ENCODE measurements at regions not wholly inside any gene's neighbourhood (a gene's known extent, or its start where the extent isn't known, plus 50 kb on each side); places are given as distances from the start of the nearest gene placed in this dataset.

GRCh38 chr5:125326150-125326510 is 579.7 kb upstream of the ZNF608 start:
- no peak overlapping the region for H3K9ac ChIP-seq (ENCODE audit: insufficient read depth, low read depth, low read length)
- ATAC-seq, result no peak
- no peaks in the 10 kb centered on the region for H3K79me2 ChIP-seq (ENCODE audit: insufficient read depth, low read length)
- ChIA-PET CTCF (ENCODE audit: low intra/inter-chr PET ratio, low total read pairs) (no interaction called here), POLR2A (no interaction called here)
- no peak for FAIRE-seq
- H3K4me1 ChIP-seq (ENCODE audit: insufficient read depth, low read length), result no peaks in the 10 kb centered on the region
- H4K20me1 ChIP-seq (ENCODE audit: insufficient read depth, low read length), result no peaks in the 10 kb centered on the region
- no peak overlapping the region for H3K4me2 ChIP-seq (ENCODE audit: low read depth, low read length)
- no peak overlapping the region for H3K4me3 ChIP-seq (replicated peaks in 1 of 3; ENCODE audit: insufficient read depth in 1 of 3, low read depth in 2 of 3, low read length in 3 of 3)
- no peaks in the 10 kb centered on the region for H3K36me3 ChIP-seq (replicated peaks in 1 of 2; ENCODE audit: control insufficient read depth in 1 of 2, insufficient read depth in 2 of 2, low read length in 2 of 2)
- in situ Hi-C loops (cut with HindIII; ENCODE audit: extremely low pct_ligation_motif_present, low pct_unique_long_range_greater_than_20kb), result no loop called here
- intact Hi-C loops (cut with micrococcal nuclease; ENCODE audit: unreplicated experiment), result no loop called here
- BruUV-seq (replicated peaks), result no TSS peak
- DNase-seq (ENCODE audit: low spot score), result no peak
- no peak overlapping the region for H3K27ac ChIP-seq (ENCODE audit: extremely low read length, insufficient read depth, low read length)
- no peak overlapping the region for H2AFZ ChIP-seq (ENCODE audit: low read length)
- H3K9me3 ChIP-seq (ENCODE audit: low read length), result no peaks in the 10 kb centered on the region
- TF ChIP-seq LBX2 (CRISPR knock-in tag; IDR thresholded peaks at IDR 0.05; ENCODE audit: borderline replicate concordance), result no peak
- TF ChIP-seq AGO1 (IDR thresholded peaks at IDR 0.05; ENCODE audit: low read depth, low read length, poor library complexity, severe bottlenecking), result no peak
- TF ChIP-seq BORCS8-MEF2B (CRISPR knock-in tag; IDR thresholded peaks at IDR 0.05), result no peak
- no peak for TF ChIP-seq ZNF746 (CRISPR knock-in tag; IDR thresholded peaks at IDR 0.05)
- TF ChIP-seq ZNF264 (CRISPR knock-in tag; IDR thresholded peaks at IDR 0.05), result no peak
- TF ChIP-seq DZIP1 (CRISPR knock-in tag; IDR thresholded peaks at IDR 0.05), result no peak
- no peak for TF ChIP-seq ZNF800 (CRISPR knock-in tag; IDR thresholded peaks at IDR 0.05)
- no peak for TF ChIP-seq MTF2 (CRISPR knock-in tag; IDR thresholded peaks at IDR 0.05; ENCODE audit: borderline replicate concordance)
- no peak for TF ChIP-seq ZNF280B (CRISPR knock-in tag; IDR thresholded peaks at IDR 0.05; ENCODE audit: borderline replicate concordance)
- TF ChIP-seq TSC22D2 (CRISPR knock-in tag; IDR thresholded peaks at IDR 0.05; ENCODE audit: borderline replicate concordance), result no peak
- TF ChIP-seq TFAP4 (IDR thresholded peaks at IDR 0.05; ENCODE audit: borderline replicate concordance, low read depth), result no peak
- no peak for TF ChIP-seq PRDM15 (CRISPR knock-in tag; IDR thresholded peaks at IDR 0.05)
- H3K27me3 ChIP-seq (ENCODE audit: control insufficient read depth in 1 of 2, insufficient read depth in 2 of 2, low read length in 2 of 2), result no peaks in the 10 kb centered on the region

All from HepG2 (cell line).